Bronchial epithelial cell (primary cell): ENCODE measurements at regions not wholly inside any gene's neighbourhood (a gene's known extent, or its start where the extent isn't known, plus 50 kb on each side); places are given as distances from the start of the nearest gene placed in this dataset.

Source experiments
- DNase-seq: peaks from one replicate; pipeline ENCODE4 v3.0.0-alpha.2; 2010; ENCODE audit warnings: low read depth
- FAIRE-seq: peaks from 2 replicates; lab custom pipeline; 2011; peaks lifted over from hg19 to GRCh38; lab: Jason Lieb, UNC
- H3K27me3 ChIP-seq: 2 replicates; pipeline ENCODE4 v1.5.1; 2011; ENCODE audit warnings: low read length; ENCODE audit not compliant: control insufficient read depth, insufficient read depth
- H3K36me3 ChIP-seq: 2 replicates; pipeline ENCODE4 v1.5.1; 2011; ENCODE audit warnings: low read length; ENCODE audit not compliant: control insufficient read depth, insufficient read depth
- H3K4me3 ChIP-seq: 2 replicates; pipeline ENCODE4 v1.5.1; 2011; ENCODE audit warnings: mild to moderate bottlenecking, low read depth, low read length, control low read depth
- CTCF ChIP-seq: IDR thresholded peaks from 2 replicates; pipeline ENCODE4 v1.5.1; 2011; ENCODE audit warnings: mild to moderate bottlenecking, moderate library complexity, low read length, control low read depth, inconsistent platforms; ENCODE audit not compliant: insufficient read depth, severe bottlenecking

- no peak for DNase-seq
- no peak for FAIRE-seq
- H3K4me3 ChIP-seq = no peak overlapping the region
- no peaks in the 10 kb centered on the region for H3K36me3 ChIP-seq
- no peaks in the 10 kb centered on the region for H3K27me3 ChIP-seq
- no peak for TF ChIP-seq CTCF
These were observed 1321.0 kb downstream of the ROBO2 start for GRCh38 chr3:78360849-78361248.

GRCh38 chr3:78368636-78369345 is 1328.9 kb downstream of the ROBO2 start:
- peak; percentile 80 for DNase-seq
- H3K27me3 ChIP-seq = no peaks in the 10 kb centered on the region
- no peak for FAIRE-seq
- H3K36me3 ChIP-seq = no peaks in the 10 kb centered on the region
- no peak overlapping the region for H3K4me3 ChIP-seq
- TF ChIP-seq CTCF = no peak

GRCh38 chr3:78390221-78390620 is 1350.3 kb downstream of the ROBO2 start:
- TF ChIP-seq CTCF = no peak
- DNase-seq (no peak), FAIRE-seq (no peak)
- Histone ChIP-seq H3K4me3 (no peak overlapping the region), H3K36me3 (no peaks in the 10 kb centered on the region), H3K27me3 (no peaks in the 10 kb centered on the region)

- DNase-seq = no peak
These were observed 1358.5 kb downstream of the ROBO2 start for GRCh38 chr3:78398401-78398800.

GRCh38 chr3:78402720-78403119 is 1362.8 kb downstream of the ROBO2 start:
- no peak for TF ChIP-seq CTCF
- DNase-seq = peak; percentile 96
- no peaks in the 10 kb centered on the region for H3K36me3 ChIP-seq
- H3K4me3 ChIP-seq = no peak overlapping the region
- FAIRE-seq = no peak
- no peaks in the 10 kb centered on the region for H3K27me3 ChIP-seq

More at GRCh38 chr3:78398401-78398800, 1358.5 kb downstream of the ROBO2 start:
- no peak for FAIRE-seq
- Histone ChIP-seq H3K36me3 (no peaks in the 10 kb centered on the region), H3K27me3 (no peaks in the 10 kb centered on the region), H3K4me3 (no peak overlapping the region)
- TF ChIP-seq CTCF = no peak

GRCh38 chr3:78405745-78406144 is 1362.1 kb downstream of the ROBO1 start:
- Histone ChIP-seq H3K36me3 (no peaks in the 10 kb centered on the region), H3K4me3 (no peak overlapping the region), H3K27me3 (no peaks in the 10 kb centered on the region)
- no peak for TF ChIP-seq CTCF
- FAIRE-seq (no peak), DNase-seq (no peak)
